GM10266 (cell line): ENCODE measurements at regions not wholly inside any gene's neighbourhood (a gene's known extent, or its start where the extent isn't known, plus 50 kb on each side); places are given as distances from the start of the nearest gene placed in this dataset.

Source experiments
- DNase-seq: peaks from one replicate; pipeline ENCODE4 v3.0.0; 2012; ENCODE audit errors: extremely low spot score
- CTCF ChIP-seq: IDR thresholded peaks from 2 replicates; pipeline ENCODE4 v1.5.1; 2012; ENCODE audit warnings: mild to moderate bottlenecking, low read depth; ENCODE audit not compliant: control insufficient read depth, insufficient read depth; ENCODE audit errors: missing control alignments

- no peak for DNase-seq
- no peak for TF ChIP-seq CTCF
Observed at GRCh38 chr10:128774979-128775378, 648.8 kb upstream of the MKI67 start.

GRCh38 chr10:128775743-128776142 is 649.5 kb upstream of the MKI67 start:
- no peak for DNase-seq
- no peak for TF ChIP-seq CTCF

- TF ChIP-seq CTCF: no peak
Observed at GRCh38 chr10:128776673-128777252, 650.5 kb upstream of the MKI67 start.

GRCh38 chr10:128777342-128777741 is 651.1 kb upstream of the MKI67 start:
- DNase-seq: no peak
- TF ChIP-seq CTCF: no peak

More at GRCh38 chr10:128776673-128777252, 650.5 kb upstream of the MKI67 start:
- DNase-seq: no peak

GRCh38 chr10:128779416-128779815 is 653.2 kb upstream of the MKI67 start:
- no peak for TF ChIP-seq CTCF
- DNase-seq: no peak

- TF ChIP-seq CTCF: no peak
- DNase-seq: no peak
Observed at GRCh38 chr10:128780156-128780761, 654.0 kb upstream of the MKI67 start.

- no peak for DNase-seq
- no peak for TF ChIP-seq CTCF
Observed at GRCh38 chr10:128781637-128782036, 655.4 kb upstream of the MKI67 start.
